H1 (cell line): ENCODE measurements at regions not wholly inside any gene's neighbourhood (a gene's known extent, or its start where the extent isn't known, plus 50 kb on each side); places are given as distances from the start of the nearest gene placed in this dataset.

ENCODE experiments used
- BRCA1 ChIP-seq: IDR thresholded peaks from 2 replicates; pipeline ENCODE4 v1.6.1; 2012; ENCODE audit warnings: low read depth, low read length, improper control_type of control experiment
- CBX8 ChIP-seq: fragments of 300-800, 300-1000 bp; sonication (generic); IDR thresholded peaks from 2 replicates; pipeline ENCODE4 v1.7.1; 2016; ENCODE audit warnings: low read depth, low read length, borderline replicate concordance
- CEBPB ChIP-seq: IDR thresholded peaks from 2 replicates; pipeline ENCODE4 v1.6.1; 2012; ENCODE audit warnings: low read depth, low read length
- CREB1 ChIP-seq: IDR thresholded peaks from 2 replicates; pipeline ENCODE4 v1.6.1; 2012; ENCODE audit warnings: inconsistent platforms
- CTCF ChIP-seq, 3 experiments: IDR thresholded peaks; 1 replicate in 2 of 3; 2 replicates in 1 of 3; pipeline versions ENCODE4 v1.5.1 to v1.6.1; 2011; ENCODE audit warnings: low read length in 3 of 3, mild to moderate bottlenecking in 3 of 3, inconsistent platforms in 2 of 3, low read depth in 1 of 3, moderate library complexity in 1 of 3; ENCODE audit not compliant: insufficient read depth in 1 of 3; ENCODE audit errors: control extremely low read depth in 1 of 3
- JUND ChIP-seq: IDR thresholded peaks from 2 replicates; pipeline ENCODE4 v1.6.1; 2011; ENCODE audit warnings: mild to moderate bottlenecking, improper control_type of control experiment, low read length
- RAD21 ChIP-seq, 2 experiments: IDR thresholded peaks in 1 of 2; conservative IDR thresholded peaks in 1 of 2; 2 replicates each; pipeline ENCODE4 v1.6.1; 2011; ENCODE audit warnings: low read depth in 2 of 2, low read length in 2 of 2, improper control_type of control experiment in 1 of 2, inconsistent platforms in 1 of 2, mild to moderate bottlenecking in 1 of 2, moderate library complexity in 1 of 2
- RNF2 ChIP-seq: fragments of 200-900, 300-1000 bp; sonication (generic); IDR thresholded peaks from 2 replicates; pipeline ENCODE4 v1.7.1; 2016; ENCODE audit warnings: borderline replicate concordance, low read depth, mild to moderate bottlenecking, antibody characterized with exemption, low read length; ENCODE audit not compliant: poor library complexity, severe bottlenecking; ENCODE audit errors: missing control alignments
- TBP ChIP-seq: IDR thresholded peaks from 2 replicates; pipeline ENCODE4 v1.6.1; 2011; ENCODE audit warnings: low read depth, low read length, improper control_type of control experiment

GRCh38 chr4:152246659-152247058 lies 289.2 kb downstream of the FBXW7 start:
- TF ChIP-seq BRCA1 (no peak), CTCF (IDR thresholded peaks at IDR 0.05; ENCODE audit: control extremely low read depth in 1 of 3, insufficient read depth in 1 of 3, low read depth in 1 of 3, low read length in 3 of 3) (no peak), RAD21 (IDR thresholded peaks at IDR 0.05 in 1 of 2, conservative IDR thresholded peaks at IDR 0.05 in 1 of 2; ENCODE audit: low read depth in 2 of 2, low read length in 2 of 2) (no peak), CEBPB (no peak), TBP (no peak), RNF2 (no peak), CREB1 (no peak), JUND (no peak), CBX8 (no peak)
